ENCODE measurements at regions not wholly inside any gene's neighbourhood (a gene's known extent, or its start where the extent isn't known, plus 50 kb on each side); places are given as distances from the start of the nearest gene placed in this dataset.

- H3K9me3 ChIP-seq (ENCODE audit: control insufficient read depth in 1 of 2, insufficient read depth in 1 of 2, low read length in 2 of 2): no peaks in the 10 kb centered on the region
- H3K36me3 Mint-ChIP-seq (ENCODE audit: low read depth): no peaks in the 10 kb centered on the region
- CTCF ChIA-PET: no interaction called here
- no peak overlapping the region for H3K4me3 Mint-ChIP-seq
- ATAC-seq (ENCODE audit: poor library complexity): no peak
- no peaks in the 10 kb centered on the region for H3K4me1 Mint-ChIP-seq (ENCODE audit: low read depth)
- H3K36me3 ChIP-seq (ENCODE audit: insufficient read depth, low read length): no peaks in the 10 kb centered on the region
- TF ChIP-seq CTCF (IDR thresholded peaks at IDR 0.05): no peak
- no peaks in the 10 kb centered on the region for H3K27me3 Mint-ChIP-seq
- no peaks in the 10 kb centered on the region for H3K9me3 Mint-ChIP-seq
- no peaks in the 10 kb centered on the region for H3K27me3 ChIP-seq (ENCODE audit: control insufficient read depth in 1 of 2, insufficient read depth in 2 of 2, low read length in 2 of 2)
- H3K27ac Mint-ChIP-seq: no peak overlapping the region
- DNase-seq: no peak
- H3K4me3 ChIP-seq (ENCODE audit: low read length): no peak overlapping the region
- H3K4me1 ChIP-seq (ENCODE audit: insufficient read depth, low read length): no peaks in the 10 kb centered on the region
- POLR2A ChIA-PET: no interaction called here
- H3K27ac ChIP-seq (ENCODE audit: low read depth in 1 of 2, low read length in 2 of 2): no peak overlapping the region
- intact Hi-C loops (cut with DNase I, micrococcal nuclease): no loop called here
These were observed 187.7 kb downstream of the TMTC3 start for GRCh38 chr12:88329833-88330232.

GRCh38 chr12:88334271-88334670 is 192.2 kb downstream of the TMTC3 start:
- intact Hi-C loops (cut with DNase I, micrococcal nuclease): no loop called here
- Mint-ChIP-seq H3K9me3 (no peaks in the 10 kb centered on the region), H3K36me3 (ENCODE audit: low read depth) (no peaks in the 10 kb centered on the region), H3K4me1 (ENCODE audit: low read depth) (no peaks in the 10 kb centered on the region), H3K4me3 (no peak overlapping the region), H3K27ac (no peak overlapping the region), H3K27me3 (no peaks in the 10 kb centered on the region)
- Histone ChIP-seq H3K4me1 (ENCODE audit: insufficient read depth, low read length) (no peaks in the 10 kb centered on the region), H3K4me3 (ENCODE audit: low read length) (no peak overlapping the region), H3K36me3 (ENCODE audit: insufficient read depth, low read length) (no peaks in the 10 kb centered on the region), H3K27ac (ENCODE audit: low read depth in 1 of 2, low read length in 2 of 2) (no peak overlapping the region), H3K27me3 (ENCODE audit: control insufficient read depth in 1 of 2, insufficient read depth in 2 of 2, low read length in 2 of 2) (no peaks in the 10 kb centered on the region), H3K9me3 (ENCODE audit: control insufficient read depth in 1 of 2, insufficient read depth in 1 of 2, low read length in 2 of 2) (no peaks in the 10 kb centered on the region)
- POLR2A ChIA-PET: no interaction called here
- no peak for TF ChIP-seq CTCF (IDR thresholded peaks at IDR 0.05)
- DNase-seq: no peak
- CTCF ChIA-PET: no interaction called here
- ATAC-seq (ENCODE audit: poor library complexity): no peak

- no peaks in the 10 kb centered on the region for H3K36me3 Mint-ChIP-seq (ENCODE audit: low read depth)
- Histone ChIP-seq H3K27ac (ENCODE audit: low read depth in 1 of 2, low read length in 2 of 2) (no peak overlapping the region), H3K9me3 (ENCODE audit: control insufficient read depth in 1 of 2, insufficient read depth in 1 of 2, low read length in 2 of 2) (no peaks in the 10 kb centered on the region), H3K36me3 (ENCODE audit: insufficient read depth, low read length) (no peaks in the 10 kb centered on the region), H3K4me3 (ENCODE audit: low read length) (no peak overlapping the region), H3K4me1 (ENCODE audit: insufficient read depth, low read length) (no peaks in the 10 kb centered on the region), H3K27me3 (ENCODE audit: control insufficient read depth in 1 of 2, insufficient read depth in 2 of 2, low read length in 2 of 2) (no peaks in the 10 kb centered on the region)
- H3K9me3 Mint-ChIP-seq: no peaks in the 10 kb centered on the region
- TF ChIP-seq CTCF (IDR thresholded peaks at IDR 0.05): no peak
- H3K27ac Mint-ChIP-seq: no peak overlapping the region
- CTCF ChIA-PET: no interaction called here
- intact Hi-C loops (cut with DNase I, micrococcal nuclease): no loop called here
- DNase-seq (no peak), ATAC-seq (ENCODE audit: poor library complexity) (no peak)
- H3K27me3 Mint-ChIP-seq: no peaks in the 10 kb centered on the region
- POLR2A ChIA-PET: no interaction called here
- H3K4me1 Mint-ChIP-seq (ENCODE audit: low read depth): no peaks in the 10 kb centered on the region
- H3K4me3 Mint-ChIP-seq: no peak overlapping the region
These were observed 194.1 kb downstream of the TMTC3 start for GRCh38 chr12:88336076-88336739.
